ENCODE measurements at regions not wholly inside any gene's neighbourhood (a gene's known extent, or its start where the extent isn't known, plus 50 kb on each side); places are given as distances from the start of the nearest gene placed in this dataset.
A peak's percentile ranks its signal among the peaks of the same experiment; 100 is the strongest.

DNA sequence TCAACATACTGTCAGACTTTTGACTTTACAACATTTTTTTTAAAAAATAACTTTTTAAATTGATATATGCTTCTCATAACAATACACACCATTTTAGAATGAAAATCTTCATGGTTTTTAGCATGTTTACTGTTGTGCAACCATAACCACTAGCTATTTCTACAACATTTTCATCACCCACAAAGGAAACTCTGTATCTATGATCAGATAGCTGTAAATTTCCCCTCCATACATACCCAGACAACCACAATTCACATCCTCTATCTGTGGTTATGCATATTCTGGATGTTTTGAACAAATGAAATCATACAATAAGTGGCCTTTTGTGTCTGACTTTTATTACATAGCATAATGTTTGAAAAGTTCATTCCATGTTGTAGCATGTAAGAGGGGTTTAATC is 1666.0 kb downstream of the EFNB2 start:
- no peaks in the 10 kb centered on the region for H3K27me3 Mint-ChIP-seq
- H3K4me1 Mint-ChIP-seq: peaks cover 19% of the 10 kb centered on the region
- no peak overlapping the region for H3K4me3 Mint-ChIP-seq
- DNase-seq (no peak), ATAC-seq (peak; percentile 97)
- H3K9me3 Mint-ChIP-seq: peaks cover 6 to 14% of the 10 kb centered on the region in 2 donors
- no peak overlapping the region for H3K27ac Mint-ChIP-seq

DNA sequence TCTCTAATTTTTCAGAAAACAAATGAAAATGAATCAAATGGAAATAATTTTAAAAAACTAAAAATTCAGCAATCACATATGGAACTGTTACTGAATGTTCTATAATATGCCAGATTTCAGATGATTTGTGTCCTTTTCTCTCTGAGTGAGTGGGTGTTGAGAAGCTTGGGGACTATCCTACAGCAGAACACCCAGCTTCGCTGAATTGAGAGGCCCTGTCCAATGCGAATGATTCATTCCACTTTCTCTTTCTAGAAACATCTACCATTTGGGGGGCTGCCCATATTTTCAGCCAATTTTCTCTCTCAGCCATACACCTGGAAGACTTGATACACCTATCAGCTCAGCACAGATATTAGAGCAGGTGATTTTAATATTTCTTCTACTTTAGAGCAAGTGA is 1666.7 kb downstream of the EFNB2 start:
- ATAC-seq (peak; percentile 61), DNase-seq (peak in 1 of 2 donors; percentile 10)
- H3K9me3 Mint-ChIP-seq: peaks cover 6 to 14% of the 10 kb centered on the region in 2 donors
- peaks cover 16% of the 10 kb centered on the region for H3K4me1 Mint-ChIP-seq
- no peak overlapping the region for H3K4me3 Mint-ChIP-seq
- H3K27ac Mint-ChIP-seq: no peak overlapping the region
- no peaks in the 10 kb centered on the region for H3K27me3 Mint-ChIP-seq

DNA sequence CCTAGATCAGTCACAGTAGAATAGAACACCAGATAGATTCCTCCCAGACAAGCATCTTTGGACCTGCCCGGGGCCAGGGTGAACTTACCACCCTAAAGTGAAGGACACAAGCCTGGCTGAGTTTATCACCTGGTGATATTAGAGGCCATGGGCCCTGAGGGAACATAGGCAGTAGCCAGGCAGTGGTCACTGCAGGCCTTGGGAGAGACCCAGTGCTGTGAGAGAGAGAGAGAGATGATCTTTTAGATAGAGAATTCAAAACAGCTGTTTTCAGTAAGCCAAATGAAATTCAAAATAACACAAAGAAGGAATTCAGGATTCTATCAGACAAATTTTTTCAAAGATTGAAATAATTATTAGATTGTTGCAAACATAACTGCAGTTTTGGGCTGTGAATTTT is 1679.9 kb downstream of the EFNB2 start:
- DNase-seq: no peak
- ATAC-seq: no peak
- Mint-ChIP-seq H3K27me3 (no peaks in the 10 kb centered on the region), H3K4me3 (no peak overlapping the region), H3K4me1 (no peaks in the 10 kb centered on the region), H3K9me3 (peaks cover 0 to 8% of the 10 kb centered on the region in 2 donors), H3K27ac (peak overlapping the region in 1 of 2 donors; percentile 27)

DNA sequence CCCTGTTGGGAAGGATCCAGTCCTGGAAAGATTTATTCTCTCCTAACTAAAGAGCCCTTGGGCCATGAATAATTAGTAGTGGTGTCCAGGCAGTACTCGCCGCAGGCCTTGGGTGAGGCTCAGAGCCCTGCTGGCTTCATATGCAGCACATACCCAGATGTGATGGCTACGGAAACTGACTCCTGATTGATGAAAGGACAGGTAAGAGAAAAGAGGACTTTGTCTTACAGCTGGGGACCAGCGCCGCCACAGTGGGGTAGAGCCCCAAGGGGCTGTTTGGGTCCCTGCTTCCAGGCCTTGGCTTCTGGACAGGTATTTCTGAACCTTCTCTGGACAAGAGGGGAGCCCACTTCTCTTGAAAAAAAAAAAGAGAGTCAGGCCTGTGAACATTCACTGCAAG is 1680.8 kb downstream of the EFNB2 start:
- H3K4me1 Mint-ChIP-seq: no peaks in the 10 kb centered on the region
- ATAC-seq: peak; percentile 9
- no peaks in the 10 kb centered on the region for H3K27me3 Mint-ChIP-seq
- no peak overlapping the region for H3K27ac Mint-ChIP-seq
- no peak for DNase-seq
- H3K4me3 Mint-ChIP-seq: no peak overlapping the region
- peaks cover 0 to under 1% of the 10 kb centered on the region in 2 donors for H3K9me3 Mint-ChIP-seq

DNA sequence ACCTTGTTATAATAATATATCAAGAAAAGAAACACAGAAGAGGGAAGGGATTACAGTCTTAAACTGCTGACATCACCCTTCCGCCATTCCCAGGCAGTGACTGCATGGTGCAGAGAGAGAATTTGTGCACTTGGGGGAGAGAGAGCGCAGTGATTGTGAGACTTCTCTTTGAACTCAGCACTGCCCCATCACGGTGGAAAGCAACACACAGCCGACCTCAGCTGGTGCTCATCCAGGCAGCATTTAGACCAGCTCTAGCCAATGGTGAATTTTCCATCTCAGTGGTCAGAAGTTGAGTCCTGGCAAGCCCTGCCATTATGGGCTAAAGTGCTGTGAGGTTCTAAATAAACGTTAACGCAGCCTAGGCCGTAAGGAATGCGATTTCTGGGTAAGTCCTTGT is 1681.5 kb downstream of the EFNB2 start:
- Mint-ChIP-seq H3K9me3 (no peaks in the 10 kb centered on the region), H3K4me3 (no peak overlapping the region), H3K4me1 (no peaks in the 10 kb centered on the region), H3K27ac (no peak overlapping the region), H3K27me3 (no peaks in the 10 kb centered on the region)
- no peak for ATAC-seq
- no peak for DNase-seq

DNA sequence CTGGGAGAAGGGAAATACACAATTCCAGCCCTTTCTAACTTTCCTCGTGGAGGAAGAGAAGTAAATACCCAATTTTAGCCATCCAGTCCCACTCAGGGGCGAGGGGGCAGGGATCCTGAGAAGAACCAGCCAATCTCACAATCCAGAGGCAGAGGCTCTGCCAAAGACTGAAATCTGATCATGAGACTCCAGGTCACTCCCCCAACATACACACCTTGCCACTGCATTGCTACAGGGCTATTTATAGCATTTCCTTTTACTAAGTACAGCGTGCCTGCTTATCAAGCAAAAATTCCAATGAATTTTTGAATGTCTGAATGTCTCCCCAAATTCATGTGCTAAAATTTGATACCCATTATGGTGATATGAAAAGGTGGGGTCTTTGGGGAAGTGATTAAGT is 1687.5 kb downstream of the EFNB2 start:
- Mint-ChIP-seq H3K4me3 (no peak overlapping the region), H3K4me1 (no peaks in the 10 kb centered on the region), H3K27ac (no peak overlapping the region), H3K27me3 (no peaks in the 10 kb centered on the region), H3K9me3 (no peaks in the 10 kb centered on the region)
- ATAC-seq (no peak), DNase-seq (no peak)

DNA sequence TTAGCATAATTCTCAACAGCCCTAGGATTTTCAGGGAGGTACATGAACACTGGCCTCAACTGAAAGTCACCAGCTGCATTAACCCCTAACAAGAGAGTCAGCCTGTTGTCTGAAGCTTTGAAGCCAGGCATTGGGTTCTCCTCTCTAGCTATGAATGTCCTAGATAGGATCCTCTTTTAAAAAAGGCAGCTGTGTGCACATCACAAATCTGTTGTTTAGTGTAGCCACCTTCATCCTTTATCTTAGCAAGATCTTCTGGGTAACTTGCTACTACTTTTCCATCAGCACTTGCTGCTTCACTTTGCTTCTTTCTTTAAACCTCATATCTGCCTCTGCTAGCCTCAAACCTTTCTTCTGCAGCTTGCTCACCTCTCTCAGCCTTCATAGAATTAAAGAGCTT is 1692.1 kb downstream of the EFNB2 start:
- DNase-seq: no peak
- no peaks in the 10 kb centered on the region for H3K27me3 Mint-ChIP-seq
- no peaks in the 10 kb centered on the region for H3K9me3 Mint-ChIP-seq
- no peaks in the 10 kb centered on the region for H3K4me1 Mint-ChIP-seq
- H3K4me3 Mint-ChIP-seq: no peak overlapping the region
- no peak overlapping the region for H3K27ac Mint-ChIP-seq
- no peak for ATAC-seq

DNA sequence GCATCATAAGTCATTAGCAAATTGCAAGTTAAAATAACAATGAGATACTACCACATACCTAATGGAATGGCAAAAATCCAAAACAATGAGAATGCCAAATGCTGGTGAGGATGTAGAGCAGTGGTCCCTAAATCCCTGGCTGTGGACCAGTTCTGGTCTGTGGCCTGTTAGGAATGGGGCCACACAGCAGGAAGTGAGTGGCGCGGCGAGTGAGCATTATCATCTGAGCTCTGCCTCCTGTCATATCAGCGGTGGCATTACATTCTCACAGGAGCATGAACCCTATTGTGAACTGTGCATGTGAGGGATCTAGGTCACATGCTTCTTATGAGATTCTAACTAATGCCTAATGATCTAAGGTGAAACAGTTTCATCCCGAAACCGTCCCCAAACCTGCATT is 1694.4 kb downstream of the EFNB2 start:
- Mint-ChIP-seq H3K27ac (no peak overlapping the region), H3K4me1 (no peaks in the 10 kb centered on the region), H3K27me3 (no peaks in the 10 kb centered on the region), H3K9me3 (no peaks in the 10 kb centered on the region), H3K4me3 (no peak overlapping the region)
- ATAC-seq (no peak), DNase-seq (no peak)

DNA sequence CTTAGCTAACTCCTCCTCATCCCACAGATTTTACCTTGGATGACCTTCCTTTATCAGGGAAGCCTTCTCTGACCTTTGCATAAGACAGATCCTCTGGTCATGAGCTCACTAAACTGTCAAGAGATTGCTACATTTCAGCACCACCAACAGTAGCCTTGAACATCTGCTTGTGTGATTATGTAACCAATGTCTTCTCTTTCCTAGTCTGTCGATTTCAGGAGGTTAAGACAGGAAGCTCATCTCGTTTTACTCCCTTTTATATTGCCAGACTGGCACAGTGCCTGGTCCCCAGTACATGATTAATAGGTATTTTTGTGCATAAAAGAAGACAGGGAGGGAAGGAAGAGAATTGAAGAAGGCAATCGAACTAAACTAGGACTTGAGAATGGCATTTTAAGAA is 1697.7 kb downstream of the EFNB2 start:
- H3K9me3 Mint-ChIP-seq: no peaks in the 10 kb centered on the region
- DNase-seq: no peak
- no peak overlapping the region for H3K27ac Mint-ChIP-seq
- no peak for ATAC-seq
- no peaks in the 10 kb centered on the region for H3K27me3 Mint-ChIP-seq
- H3K4me3 Mint-ChIP-seq: no peak overlapping the region
- no peaks in the 10 kb centered on the region for H3K4me1 Mint-ChIP-seq

DNA sequence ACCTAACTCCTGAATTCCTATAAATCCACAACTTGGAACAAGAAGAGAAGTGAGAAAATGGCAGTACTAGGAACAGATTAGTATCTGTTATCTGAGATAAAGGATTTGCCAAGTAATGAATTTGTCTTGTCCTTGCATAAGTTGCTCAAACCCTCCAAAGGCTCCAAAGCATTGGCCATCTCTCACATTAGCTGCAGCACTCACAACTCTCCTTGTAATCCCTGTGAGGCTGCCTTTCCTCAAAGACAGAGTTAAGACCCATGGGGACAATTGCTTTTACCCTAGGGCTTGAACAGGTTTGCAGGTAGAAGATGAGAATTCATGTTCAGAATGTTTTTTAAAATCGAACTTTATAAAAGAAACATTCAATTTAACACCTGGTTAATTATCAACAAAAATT is 1702.2 kb downstream of the EFNB2 start:
- no peak overlapping the region for H3K4me3 Mint-ChIP-seq
- no peak for DNase-seq
- no peaks in the 10 kb centered on the region for H3K27me3 Mint-ChIP-seq
- H3K4me1 Mint-ChIP-seq: no peaks in the 10 kb centered on the region
- H3K9me3 Mint-ChIP-seq: no peaks in the 10 kb centered on the region
- ATAC-seq: no peak
- H3K27ac Mint-ChIP-seq: no peak overlapping the region

DNA sequence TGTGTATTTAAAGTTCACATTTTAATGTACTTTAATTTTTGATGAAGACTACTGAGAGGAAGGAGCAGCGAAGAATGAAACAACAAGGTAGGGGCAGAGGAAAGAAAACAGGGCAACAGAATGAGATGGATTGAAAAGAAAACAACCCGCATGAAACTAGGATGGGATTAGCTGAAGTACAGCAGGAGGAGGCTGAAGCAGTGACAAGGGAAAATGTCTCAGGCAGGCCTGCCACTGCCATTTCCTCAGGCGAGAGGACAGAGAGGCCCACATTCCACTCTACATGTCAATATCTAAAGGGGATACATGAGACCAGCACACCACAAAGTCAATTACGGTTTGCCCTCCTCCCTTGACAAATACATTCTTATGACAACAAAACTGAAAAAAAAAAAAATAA is 1703.2 kb downstream of the EFNB2 start:
- H3K9me3 Mint-ChIP-seq: peaks cover 1 to 4% of the 10 kb centered on the region in 2 donors
- no peak for DNase-seq
- no peak overlapping the region for H3K27ac Mint-ChIP-seq
- H3K4me3 Mint-ChIP-seq: no peak overlapping the region
- H3K4me1 Mint-ChIP-seq: no peaks in the 10 kb centered on the region
- H3K27me3 Mint-ChIP-seq: no peaks in the 10 kb centered on the region
- ATAC-seq: no peak

DNA sequence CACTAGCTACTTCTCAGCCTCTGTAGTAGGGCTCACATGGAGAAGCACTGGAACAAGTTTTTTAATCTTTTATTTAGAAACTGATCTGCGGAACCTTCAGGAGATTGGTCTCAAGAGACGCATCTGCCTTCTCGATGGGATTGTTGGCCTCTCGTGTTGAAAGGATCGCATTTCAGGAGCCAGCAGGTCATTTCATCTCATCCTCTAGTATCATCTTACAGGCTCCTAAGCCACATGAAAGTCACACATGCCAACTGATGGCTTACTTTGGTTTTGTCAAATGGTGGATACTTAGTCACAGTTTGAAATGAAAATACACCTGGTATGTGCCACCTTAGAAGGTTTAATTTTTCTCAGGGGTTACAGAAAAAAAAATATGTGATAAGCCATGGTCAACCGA is 1703.6 kb downstream of the EFNB2 start:
- no peak overlapping the region for H3K4me3 Mint-ChIP-seq
- no peaks in the 10 kb centered on the region for H3K4me1 Mint-ChIP-seq
- DNase-seq (no peak), ATAC-seq (no peak)
- H3K9me3 Mint-ChIP-seq: peaks cover 5 to 8% of the 10 kb centered on the region in 2 donors
- H3K27ac Mint-ChIP-seq: no peak overlapping the region
- H3K27me3 Mint-ChIP-seq: no peaks in the 10 kb centered on the region

DNA sequence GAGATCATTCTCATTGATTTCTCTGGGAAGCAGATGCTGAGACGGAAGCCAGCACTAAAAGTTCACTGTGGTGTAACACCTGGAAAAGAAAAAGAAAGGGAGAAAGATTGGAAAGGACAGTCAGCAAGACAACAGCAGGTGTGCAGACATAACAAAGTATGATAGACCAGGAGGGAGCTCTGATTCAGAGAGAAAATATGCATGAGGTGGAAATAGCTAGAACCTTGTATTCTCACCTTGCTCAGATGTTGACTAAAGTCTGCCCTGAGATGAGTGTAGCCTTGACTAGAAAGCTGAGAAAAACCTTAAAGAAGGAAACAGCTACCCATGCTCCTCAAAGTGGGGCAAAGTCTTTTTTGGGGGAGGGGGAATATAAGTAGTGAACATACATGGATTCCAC is 1711.8 kb downstream of the EFNB2 start:
- DNase-seq (no peak), ATAC-seq (no peak)
- H3K27ac Mint-ChIP-seq: no peak overlapping the region
- no peak overlapping the region for H3K4me3 Mint-ChIP-seq
- H3K27me3 Mint-ChIP-seq: no peaks in the 10 kb centered on the region
- H3K4me1 Mint-ChIP-seq: no peaks in the 10 kb centered on the region
- peaks cover 7 to 13% of the 10 kb centered on the region in 2 donors for H3K9me3 Mint-ChIP-seq

DNA sequence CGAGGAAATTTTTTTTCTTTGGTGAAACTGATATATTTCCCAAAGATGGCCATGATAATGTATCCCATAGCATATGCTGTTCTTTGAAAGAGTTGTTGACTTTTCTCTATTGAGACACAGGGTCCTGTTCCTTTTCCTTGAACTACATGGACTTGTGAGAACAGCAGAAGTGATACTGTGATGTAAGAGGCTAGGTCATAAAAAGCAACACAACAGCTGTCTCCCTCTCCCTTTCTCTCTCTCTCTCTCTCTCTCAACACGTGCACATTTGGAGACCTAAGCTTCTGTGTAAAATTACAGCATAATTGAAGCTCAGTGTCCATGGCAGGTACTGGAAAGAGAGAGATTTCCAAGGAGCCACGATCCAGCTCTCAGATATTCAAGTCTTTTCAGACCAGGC is 1712.4 kb downstream of the EFNB2 start:
- no peak overlapping the region for H3K27ac Mint-ChIP-seq
- H3K9me3 Mint-ChIP-seq: peaks cover 7 to 13% of the 10 kb centered on the region in 2 donors
- DNase-seq: no peak
- H3K4me1 Mint-ChIP-seq: no peaks in the 10 kb centered on the region
- no peaks in the 10 kb centered on the region for H3K27me3 Mint-ChIP-seq
- ATAC-seq: no peak
- no peak overlapping the region for H3K4me3 Mint-ChIP-seq

DNA sequence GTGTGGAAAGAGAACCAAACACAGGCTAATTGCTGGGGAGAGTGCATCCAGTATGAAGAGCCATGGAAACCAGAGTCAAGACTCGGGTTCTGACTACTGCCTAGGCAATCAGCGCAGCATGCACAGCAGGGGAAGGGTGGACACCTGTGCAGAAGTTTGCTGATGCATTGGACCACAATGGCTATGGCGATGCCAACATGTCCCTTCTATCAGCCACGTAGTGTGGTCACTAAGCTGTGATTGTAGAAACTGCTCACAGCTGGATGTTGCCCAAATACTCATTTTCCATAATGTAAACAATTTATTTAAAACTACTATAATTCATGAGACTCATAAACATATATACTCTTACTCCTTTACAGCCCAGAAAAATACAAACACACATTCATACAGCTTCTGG is 1718.2 kb downstream of the EFNB2 start:
- ATAC-seq: no peak
- H3K27ac Mint-ChIP-seq: no peak overlapping the region
- no peaks in the 10 kb centered on the region for H3K9me3 Mint-ChIP-seq
- no peak for DNase-seq
- no peak overlapping the region for H3K4me3 Mint-ChIP-seq
- no peaks in the 10 kb centered on the region for H3K27me3 Mint-ChIP-seq
- H3K4me1 Mint-ChIP-seq: peaks cover 5% of the 10 kb centered on the region

DNA sequence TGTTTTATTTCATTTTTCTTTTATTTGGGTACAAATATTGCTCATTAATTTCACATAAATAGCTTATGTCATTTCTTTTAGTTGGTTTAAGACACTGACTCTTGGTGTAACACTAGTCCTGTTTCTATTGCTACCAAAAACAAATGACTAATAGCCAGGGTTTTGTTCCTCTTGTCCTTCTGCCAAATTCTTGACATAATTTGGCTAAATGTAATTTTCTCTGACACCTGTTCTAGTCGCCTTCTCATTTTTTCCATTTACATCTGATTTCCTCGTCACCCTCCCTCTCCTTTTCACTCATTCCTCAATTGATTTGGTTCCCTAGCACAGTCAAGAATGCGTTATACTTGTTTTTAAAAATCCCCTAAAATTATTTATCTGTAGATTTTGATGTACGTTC is 1718.7 kb downstream of the EFNB2 start:
- Mint-ChIP-seq H3K27ac (no peak overlapping the region), H3K4me1 (peaks cover 5% of the 10 kb centered on the region), H3K4me3 (no peak overlapping the region), H3K27me3 (no peaks in the 10 kb centered on the region), H3K9me3 (no peaks in the 10 kb centered on the region)
- ATAC-seq: no peak
- DNase-seq: no peak

DNA sequence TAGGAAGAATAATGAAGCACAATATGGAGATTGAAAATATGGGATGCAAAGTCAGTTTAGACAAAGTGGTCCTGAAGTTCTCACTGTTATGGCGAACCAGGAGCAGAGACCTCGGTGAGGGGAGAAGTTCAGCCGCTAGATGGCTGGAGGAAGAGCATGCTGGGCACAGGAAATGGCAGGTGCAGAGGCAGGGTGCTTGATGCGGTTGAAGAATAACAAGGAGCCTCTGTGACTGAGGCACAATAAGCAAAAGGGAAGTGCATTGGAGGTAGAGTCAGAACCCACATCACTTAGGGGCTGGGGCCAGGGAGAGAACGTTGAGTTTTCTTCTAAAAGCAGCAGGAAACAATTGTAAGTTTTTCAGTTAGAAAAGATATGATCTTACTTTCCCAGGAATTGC is 1725.2 kb downstream of the EFNB2 start:
- Mint-ChIP-seq H3K27me3 (no peaks in the 10 kb centered on the region), H3K4me1 (peaks cover 20% of the 10 kb centered on the region), H3K9me3 (peaks cover 6% of the 10 kb centered on the region in 2 donors), H3K4me3 (no peak overlapping the region), H3K27ac (no peak overlapping the region)
- DNase-seq: peak; percentile 3 to 8
- no peak for ATAC-seq

DNA sequence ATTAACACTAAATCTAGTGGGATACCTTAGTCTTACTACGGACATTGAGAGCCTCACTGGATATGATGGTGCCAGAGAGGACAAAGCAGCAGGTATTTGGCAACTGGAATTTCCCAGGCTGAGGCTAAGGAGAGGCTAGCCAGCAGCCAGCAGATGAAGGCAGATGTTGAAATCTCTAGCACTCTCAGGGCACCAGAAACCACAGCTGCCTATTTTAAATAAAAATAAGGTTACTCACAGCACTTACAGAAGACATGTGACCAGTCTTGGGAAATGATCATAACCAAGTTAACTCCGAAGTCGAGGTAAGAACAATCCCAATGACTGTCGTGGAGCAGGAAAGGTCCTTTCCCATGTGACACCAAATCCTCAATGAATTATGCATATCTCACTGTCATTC is 1726.0 kb downstream of the EFNB2 start:
- DNase-seq (no peak), ATAC-seq (no peak)
- Mint-ChIP-seq H3K4me3 (no peak overlapping the region), H3K9me3 (peaks cover 6% of the 10 kb centered on the region in 2 donors), H3K4me1 (peaks cover 16% of the 10 kb centered on the region), H3K27me3 (no peaks in the 10 kb centered on the region), H3K27ac (no peak overlapping the region)

All from stimulated activated naive CD8-positive, alpha-beta T cell treated with anti-CD3 and anti-CD28 coated beads, Interleukin-15, amount 100 ng/mL, for 72 hours (primary cell).